T-helper 22 cell (primary cell): ENCODE measurements at regions not wholly inside any gene's neighbourhood (a gene's known extent, or its start where the extent isn't known, plus 50 kb on each side); places are given as distances from the start of the nearest gene placed in this dataset.
"Not testable (repeated sequence)": the region's sequence is repeated elsewhere in the genome, so short reads cannot be mapped to it uniquely, and the experiment has no call there.

ENCODE experiments used
- DNase-seq: peaks from one replicate; pipeline ENCODE4 v3.0.0-alpha.2; 2020; ENCODE audit warnings: low read depth

- DNase-seq: no peak
Observed at GRCh38 chr7:106583706-106584690, 77.0 kb downstream of the CCDC71L start.

- DNase-seq: no peak
Observed at GRCh38 chr7:106583100-106583499, 77.9 kb downstream of the CCDC71L start.

GRCh38 chr7:106582365-106582764, 78.6 kb downstream of the CCDC71L start:
- DNase-seq: no peak

GRCh38 chr7:106579086-106579485, 81.9 kb downstream of the CCDC71L start:
- DNase-seq: not testable (repeated sequence)

GRCh38 chr7:106575138-106575823, 85.7 kb downstream of the CCDC71L start:
- no peak for DNase-seq

GRCh38 chr7:106573738-106574137, 87.2 kb downstream of the CCDC71L start:
- no peak for DNase-seq

- no peak for DNase-seq
Observed at GRCh38 chr7:106573125-106573663, 87.8 kb downstream of the CCDC71L start.

GRCh38 chr7:106572394-106573124, 88.4 kb downstream of the CCDC71L start:
- no peak for DNase-seq

- no peak for DNase-seq
Observed at GRCh38 chr7:106571563-106571962, 89.4 kb downstream of the CCDC71L start.

GRCh38 chr7:106570948-106571418, 90.0 kb downstream of the CCDC71L start:
- DNase-seq: no peak

GRCh38 chr7:106570146-106570545, 90.8 kb downstream of the CCDC71L start:
- DNase-seq: no peak

GRCh38 chr7:106569500-106569929, 91.4 kb downstream of the CCDC71L start:
- no peak for DNase-seq

- DNase-seq: no peak
Observed at GRCh38 chr7:106568680-106569499, 92.1 kb downstream of the CCDC71L start.

GRCh38 chr7:106568002-106568679, 92.8 kb downstream of the CCDC71L start:
- no peak for DNase-seq

- DNase-seq: not testable (repeated sequence)
Observed at GRCh38 chr7:106567204-106568001, 93.6 kb downstream of the CCDC71L start.

- no peak for DNase-seq
Observed at GRCh38 chr7:106566672-106567071, 94.3 kb downstream of the CCDC71L start.

- no peak for DNase-seq
Observed at GRCh38 chr7:106566196-106566595, 94.8 kb downstream of the CCDC71L start.

- DNase-seq: no peak
Observed at GRCh38 chr7:106565428-106565827, 95.5 kb downstream of the CCDC71L start.

GRCh38 chr7:106563466-106564150, 97.3 kb downstream of the CCDC71L start:
- DNase-seq: no peak
